Karpas-422 (cell line): ENCODE measurements at regions not wholly inside any gene's neighbourhood (a gene's known extent, or its start where the extent isn't known, plus 50 kb on each side); places are given as distances from the start of the nearest gene placed in this dataset.

Experiments
- DNase-seq: peaks from one replicate; pipeline ENCODE4 v3.0.0-alpha.2; 2015
- H2AFZ ChIP-seq: fragments of 200-600 bp; sonication (generic); 2 replicates; pipeline ENCODE4 v1.6.1; 2014; ENCODE audit warnings: antibody characterized with exemption, low read length, mixed read lengths
- H3K27ac ChIP-seq: fragments of 200-600 bp; sonication (generic); 2 replicates; pipeline ENCODE4 v1.5.1; 2014; ENCODE audit warnings: mild to moderate bottlenecking, low read length, moderate library complexity
- H3K27me3 ChIP-seq: fragments of 200-600 bp; sonication (generic); 2 replicates; pipeline ENCODE4 v1.6.1; 2014; ENCODE audit warnings: low read length, mixed read lengths
- H3K36me3 ChIP-seq: fragments of 200-600 bp; sonication (generic); 2 replicates; pipeline ENCODE4 v1.6.1; 2014; ENCODE audit warnings: low read length, mixed read lengths; ENCODE audit not compliant: insufficient read depth
- H3K4me1 ChIP-seq: fragments of 200-600 bp; sonication (generic); 2 replicates; pipeline ENCODE4 v1.6.1; 2014; ENCODE audit warnings: mild to moderate bottlenecking, low read length, mixed read lengths
- H3K4me2 ChIP-seq: fragments of 200-600 bp; sonication (generic); 2 replicates; pipeline ENCODE4 v1.6.1; 2014; ENCODE audit warnings: low read length, low read depth, mild to moderate bottlenecking; ENCODE audit not compliant: poor library complexity, severe bottlenecking
- H3K4me3 ChIP-seq: fragments of 200-600 bp; sonication (generic); 2 replicates; pipeline ENCODE4 v1.5.1; 2014; ENCODE audit warnings: mild to moderate bottlenecking, antibody characterized with exemption, low read length, mixed read lengths
- H3K79me2 ChIP-seq: fragments of 200-600 bp; sonication (generic); 2 replicates; pipeline ENCODE4 v1.6.1; 2014; ENCODE audit warnings: mild to moderate bottlenecking, low read length, mixed read lengths
- H3K9ac ChIP-seq: fragments of 200-600 bp; sonication (generic); 2 replicates; pipeline ENCODE4 v1.6.0; 2014; ENCODE audit warnings: low read length
- H3K9me2 ChIP-seq: fragments of 200-600 bp; sonication (generic), shearing (Covaris generic); replicated peaks from 2 replicates; pipeline ENCODE4 v1.6.0; 2014; ENCODE audit warnings: mild to moderate bottlenecking, low read length, moderate library complexity; ENCODE audit not compliant: insufficient read depth
- H3K9me3 ChIP-seq: fragments of 300-700, 200-600 bp; sonication (generic); 2 replicates; pipeline ENCODE4 v1.6.1; 2014; ENCODE audit warnings: low read length, mixed read lengths
- H4K20me1 ChIP-seq: fragments of 200-600 bp; sonication (generic); 2 replicates; pipeline ENCODE4 v1.6.1; 2014; ENCODE audit warnings: mild to moderate bottlenecking, antibody characterized with exemption, low read length, low read depth; ENCODE audit not compliant: insufficient read depth

DNA sequence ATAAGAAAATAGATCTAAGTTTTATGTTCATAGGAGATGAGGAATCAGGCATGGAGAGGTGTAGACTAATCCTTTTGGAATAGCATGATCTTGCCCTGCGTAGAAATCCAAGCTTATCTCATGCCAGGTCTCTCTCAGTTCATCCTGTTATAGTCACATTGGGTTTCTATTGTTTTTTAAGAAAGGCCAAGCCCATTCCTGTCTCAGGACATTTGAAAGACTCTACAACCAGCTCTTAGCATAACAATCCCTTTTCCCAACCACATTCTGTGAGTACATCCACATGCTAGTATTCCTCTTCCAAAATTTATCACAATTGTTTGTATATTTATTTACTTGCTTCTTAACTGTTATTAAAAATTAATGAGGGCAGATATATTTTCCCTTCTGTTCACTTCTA, 130.3 kb downstream of the MMUT start:
- Histone ChIP-seq H3K27me3 (no peaks in the 10 kb centered on the region), H3K9me2 (no peaks in the 10 kb centered on the region), H3K79me2 (no peaks in the 10 kb centered on the region), H3K4me1 (no peaks in the 10 kb centered on the region), H3K4me3 (no peak overlapping the region), H2AFZ (no peak overlapping the region), H4K20me1 (no peaks in the 10 kb centered on the region), H3K4me2 (no peak overlapping the region), H3K9me3 (no peaks in the 10 kb centered on the region), H3K36me3 (no peaks in the 10 kb centered on the region), H3K9ac (no peak overlapping the region), H3K27ac (no peak overlapping the region)
- DNase-seq = no peak

GRCh38 chr6:49329186-49329585, 133.9 kb downstream of the MMUT start:
- Histone ChIP-seq H3K9me2 (no peaks in the 10 kb centered on the region), H3K27me3 (no peaks in the 10 kb centered on the region), H3K27ac (no peak overlapping the region), H3K4me3 (no peak overlapping the region), H3K9me3 (no peaks in the 10 kb centered on the region), H3K79me2 (no peaks in the 10 kb centered on the region), H3K4me1 (no peaks in the 10 kb centered on the region), H2AFZ (no peak overlapping the region), H3K4me2 (no peak overlapping the region), H3K9ac (no peak overlapping the region), H3K36me3 (no peaks in the 10 kb centered on the region), H4K20me1 (no peaks in the 10 kb centered on the region)
- no peak for DNase-seq

DNA sequence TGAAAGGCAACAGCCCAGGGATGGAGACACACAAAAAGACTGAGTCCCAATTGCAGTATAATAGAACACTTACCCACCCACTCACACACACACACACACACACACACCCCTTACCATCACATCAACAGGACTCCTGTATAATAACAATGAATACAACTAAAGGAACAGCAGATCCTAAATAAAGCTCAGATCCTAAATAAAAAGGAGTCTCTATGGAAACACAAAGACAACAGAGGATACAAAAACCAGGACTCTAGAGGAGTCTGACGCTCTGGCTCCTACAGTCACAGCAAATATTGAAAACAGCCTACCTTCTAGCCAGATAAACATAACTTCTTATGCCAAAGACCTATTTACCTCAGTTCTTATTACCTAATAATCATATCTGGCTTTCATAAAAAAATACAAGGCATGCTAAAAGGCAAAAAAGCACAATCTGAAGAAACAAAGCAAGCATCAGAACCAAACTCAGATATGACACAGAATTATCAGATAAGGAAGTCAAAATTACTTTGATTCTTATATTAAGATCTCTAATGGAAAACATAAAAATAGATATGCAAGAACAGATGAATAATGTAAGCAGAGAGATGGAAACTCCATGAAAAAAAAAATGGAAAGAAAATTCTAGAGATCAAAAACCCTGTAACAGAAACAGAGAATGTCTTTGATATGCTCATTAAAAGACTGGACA, 134.9 kb downstream of the MMUT start:
- Histone ChIP-seq H3K4me3 (no peak overlapping the region), H3K27me3 (no peaks in the 10 kb centered on the region), H2AFZ (no peak overlapping the region), H3K9me3 (no peaks in the 10 kb centered on the region), H3K4me1 (no peaks in the 10 kb centered on the region), H3K4me2 (no peak overlapping the region), H3K79me2 (no peaks in the 10 kb centered on the region), H3K27ac (no peak overlapping the region), H3K9me2 (no peaks in the 10 kb centered on the region), H3K9ac (no peak overlapping the region), H4K20me1 (no peaks in the 10 kb centered on the region), H3K36me3 (no peaks in the 10 kb centered on the region)
- DNase-seq = no peak

DNA sequence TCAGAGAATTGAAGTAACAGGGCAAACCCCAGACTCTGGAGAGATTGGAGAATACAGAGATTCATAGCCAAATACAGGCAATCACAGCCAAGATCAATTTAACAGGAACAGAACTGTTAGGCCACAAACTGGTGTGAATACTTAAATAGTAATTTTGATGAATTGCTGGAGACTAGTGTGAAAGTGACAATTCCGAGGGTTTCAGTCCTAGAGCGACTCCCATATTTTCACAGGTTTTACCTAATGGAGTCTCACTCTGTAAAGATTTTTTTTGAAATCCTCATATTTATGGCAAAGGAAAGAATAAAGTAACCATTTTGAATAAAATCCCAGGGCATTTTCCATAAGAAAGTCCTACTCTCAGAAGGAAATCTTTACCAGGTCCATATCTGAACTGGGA, 135.5 kb downstream of the MMUT start:
- H2AFZ ChIP-seq = no peak overlapping the region
- no peak for DNase-seq
- no peaks in the 10 kb centered on the region for H3K4me1 ChIP-seq
- no peak overlapping the region for H3K4me3 ChIP-seq
- H3K9me3 ChIP-seq = no peaks in the 10 kb centered on the region
- no peaks in the 10 kb centered on the region for H3K79me2 ChIP-seq
- no peaks in the 10 kb centered on the region for H3K27me3 ChIP-seq
- no peaks in the 10 kb centered on the region for H4K20me1 ChIP-seq
- no peak overlapping the region for H3K4me2 ChIP-seq
- no peak overlapping the region for H3K9ac ChIP-seq
- H3K9me2 ChIP-seq = no peaks in the 10 kb centered on the region
- H3K36me3 ChIP-seq = no peaks in the 10 kb centered on the region
- H3K27ac ChIP-seq = no peak overlapping the region

GRCh38 chr6:49327005-49327404, 136.0 kb downstream of the MMUT start:
- no peaks in the 10 kb centered on the region for H3K36me3 ChIP-seq
- H3K9me3 ChIP-seq = no peaks in the 10 kb centered on the region
- no peak for DNase-seq
- no peak overlapping the region for H2AFZ ChIP-seq
- H3K4me1 ChIP-seq = no peaks in the 10 kb centered on the region
- H3K9ac ChIP-seq = no peak overlapping the region
- no peaks in the 10 kb centered on the region for H3K79me2 ChIP-seq
- H4K20me1 ChIP-seq = no peaks in the 10 kb centered on the region
- H3K9me2 ChIP-seq = no peaks in the 10 kb centered on the region
- no peak overlapping the region for H3K4me3 ChIP-seq
- H3K4me2 ChIP-seq = no peak overlapping the region
- no peak overlapping the region for H3K27ac ChIP-seq
- no peaks in the 10 kb centered on the region for H3K27me3 ChIP-seq

- H3K79me2 ChIP-seq = no peaks in the 10 kb centered on the region
- no peak for DNase-seq
- no peak overlapping the region for H3K9ac ChIP-seq
- no peak overlapping the region for H3K4me2 ChIP-seq
- no peak overlapping the region for H3K4me3 ChIP-seq
- no peaks in the 10 kb centered on the region for H3K36me3 ChIP-seq
- H3K9me2 ChIP-seq = no peaks in the 10 kb centered on the region
- H3K27ac ChIP-seq = no peak overlapping the region
- no peak overlapping the region for H2AFZ ChIP-seq
- H3K27me3 ChIP-seq = no peaks in the 10 kb centered on the region
- no peaks in the 10 kb centered on the region for H4K20me1 ChIP-seq
- H3K9me3 ChIP-seq = no peaks in the 10 kb centered on the region
- no peaks in the 10 kb centered on the region for H3K4me1 ChIP-seq
These were observed 136.7 kb downstream of the MMUT start for GRCh38 chr6:49326347-49326746.

DNA sequence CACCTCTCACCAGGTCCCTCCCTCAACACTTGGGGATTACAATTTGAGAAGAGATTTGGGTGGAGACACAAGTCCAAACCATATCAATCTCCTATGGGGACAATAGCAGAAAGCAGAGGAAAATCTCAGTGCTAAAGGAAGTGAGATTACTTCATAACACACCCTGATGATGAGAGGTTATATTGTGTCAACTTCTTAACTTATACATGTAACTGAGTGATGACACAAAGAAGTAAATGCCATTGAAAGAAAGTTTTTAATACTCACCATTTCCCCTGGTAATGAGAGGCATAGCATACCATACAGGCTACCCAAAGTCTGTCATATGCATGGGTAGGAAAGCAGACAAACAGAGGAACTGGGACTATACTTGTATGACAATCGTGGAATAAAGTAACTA, 137.2 kb downstream of the MMUT start:
- H3K36me3 ChIP-seq = no peaks in the 10 kb centered on the region
- no peak for DNase-seq
- no peak overlapping the region for H3K4me2 ChIP-seq
- no peaks in the 10 kb centered on the region for H3K79me2 ChIP-seq
- no peaks in the 10 kb centered on the region for H3K4me1 ChIP-seq
- H4K20me1 ChIP-seq = no peaks in the 10 kb centered on the region
- no peaks in the 10 kb centered on the region for H3K27me3 ChIP-seq
- no peaks in the 10 kb centered on the region for H3K9me2 ChIP-seq
- H2AFZ ChIP-seq = no peak overlapping the region
- H3K27ac ChIP-seq = no peak overlapping the region
- H3K9me3 ChIP-seq = no peaks in the 10 kb centered on the region
- H3K9ac ChIP-seq = no peak overlapping the region
- H3K4me3 ChIP-seq = no peak overlapping the region

GRCh38 chr6:49322861-49323260, 140.2 kb downstream of the MMUT start:
- no peaks in the 10 kb centered on the region for H3K79me2 ChIP-seq
- no peak overlapping the region for H3K27ac ChIP-seq
- H3K27me3 ChIP-seq = no peaks in the 10 kb centered on the region
- DNase-seq = no peak
- H3K4me2 ChIP-seq = no peak overlapping the region
- H3K9me3 ChIP-seq = no peaks in the 10 kb centered on the region
- H3K4me3 ChIP-seq = no peak overlapping the region
- H3K4me1 ChIP-seq = no peaks in the 10 kb centered on the region
- H3K9ac ChIP-seq = no peak overlapping the region
- H2AFZ ChIP-seq = no peak overlapping the region
- no peaks in the 10 kb centered on the region for H4K20me1 ChIP-seq
- no peaks in the 10 kb centered on the region for H3K36me3 ChIP-seq
- no peaks in the 10 kb centered on the region for H3K9me2 ChIP-seq
